GM12874 (cell line): ENCODE measurements at regions not wholly inside any gene's neighbourhood (a gene's known extent, or its start where the extent isn't known, plus 50 kb on each side); places are given as distances from the start of the nearest gene placed in this dataset.

Source experiments
- TF ChIP-seq, protein P1 (sequence below): IDR thresholded peaks from 2 replicates; pipeline ENCODE4 v1.5.1; 2011; ENCODE audit warnings: low read depth, mild to moderate bottlenecking, control low read depth, low read length, moderate library complexity; ENCODE audit not compliant: insufficient read depth

DNA sequence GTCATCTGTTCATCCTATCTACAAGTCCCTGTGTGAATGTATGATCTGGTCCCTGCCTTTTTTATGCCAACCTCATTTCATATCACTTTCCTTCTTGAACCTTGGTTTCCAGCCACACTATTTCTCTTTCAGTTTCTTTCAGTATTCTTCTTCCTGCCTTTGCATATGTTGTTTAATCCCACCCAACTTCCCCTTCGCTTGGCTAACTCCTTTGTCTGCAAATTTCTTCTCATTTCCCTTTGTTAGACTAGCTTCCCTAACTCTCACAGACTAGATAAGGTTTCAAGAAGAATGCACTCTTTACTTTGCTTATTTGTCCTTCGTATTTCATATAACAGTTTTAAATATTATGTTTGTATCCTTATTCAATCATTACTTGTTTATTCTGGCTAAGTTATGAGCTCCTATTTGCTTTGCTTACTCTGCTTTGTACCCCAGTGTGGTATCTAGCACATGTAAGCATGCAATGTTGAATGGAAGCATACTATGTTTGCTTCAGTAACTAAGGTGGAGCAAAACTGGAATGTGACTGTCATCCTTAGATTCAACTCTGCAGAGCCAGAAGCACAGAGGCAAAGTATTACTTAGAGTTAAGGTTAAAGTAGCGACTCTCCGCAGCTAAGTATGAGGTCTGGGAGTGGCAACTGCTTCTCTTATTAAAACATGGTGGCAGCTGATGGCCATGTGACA lies 681.3 kb downstream of the CPS1 start:
- TF ChIP-seq, protein P1, sequence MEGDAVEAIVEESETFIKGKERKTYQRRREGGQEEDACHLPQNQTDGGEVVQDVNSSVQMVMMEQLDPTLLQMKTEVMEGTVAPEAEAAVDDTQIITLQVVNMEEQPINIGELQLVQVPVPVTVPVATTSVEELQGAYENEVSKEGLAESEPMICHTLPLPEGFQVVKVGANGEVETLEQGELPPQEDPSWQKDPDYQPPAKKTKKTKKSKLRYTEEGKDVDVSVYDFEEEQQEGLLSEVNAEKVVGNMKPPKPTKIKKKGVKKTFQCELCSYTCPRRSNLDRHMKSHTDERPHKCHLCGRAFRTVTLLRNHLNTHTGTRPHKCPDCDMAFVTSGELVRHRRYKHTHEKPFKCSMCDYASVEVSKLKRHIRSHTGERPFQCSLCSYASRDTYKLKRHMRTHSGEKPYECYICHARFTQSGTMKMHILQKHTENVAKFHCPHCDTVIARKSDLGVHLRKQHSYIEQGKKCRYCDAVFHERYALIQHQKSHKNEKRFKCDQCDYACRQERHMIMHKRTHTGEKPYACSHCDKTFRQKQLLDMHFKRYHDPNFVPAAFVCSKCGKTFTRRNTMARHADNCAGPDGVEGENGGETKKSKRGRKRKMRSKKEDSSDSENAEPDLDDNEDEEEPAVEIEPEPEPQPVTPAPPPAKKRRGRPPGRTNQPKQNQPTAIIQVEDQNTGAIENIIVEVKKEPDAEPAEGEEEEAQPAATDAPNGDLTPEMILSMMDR = no peak

DNA sequence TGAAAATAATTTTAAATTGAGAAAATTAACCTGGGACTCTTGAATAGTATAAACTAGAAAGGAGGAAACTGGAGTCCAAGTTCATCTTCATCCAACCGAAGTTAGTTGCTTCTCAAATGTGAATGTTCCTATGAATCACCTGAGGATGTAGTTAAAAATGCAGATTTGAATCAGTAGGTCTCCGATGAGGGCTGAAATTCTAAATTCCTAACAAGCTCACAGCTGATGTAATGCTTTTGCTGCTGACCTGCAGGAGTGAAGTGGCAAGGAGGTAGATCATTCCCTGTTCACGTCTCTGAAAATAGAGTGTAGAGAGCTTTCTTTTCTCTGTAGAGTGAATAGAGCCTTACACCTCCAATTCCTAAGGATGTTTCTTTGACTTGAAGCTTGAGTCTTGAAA lies 685.5 kb downstream of the CPS1 start:
- TF ChIP-seq, protein P1 = no peak

DNA sequence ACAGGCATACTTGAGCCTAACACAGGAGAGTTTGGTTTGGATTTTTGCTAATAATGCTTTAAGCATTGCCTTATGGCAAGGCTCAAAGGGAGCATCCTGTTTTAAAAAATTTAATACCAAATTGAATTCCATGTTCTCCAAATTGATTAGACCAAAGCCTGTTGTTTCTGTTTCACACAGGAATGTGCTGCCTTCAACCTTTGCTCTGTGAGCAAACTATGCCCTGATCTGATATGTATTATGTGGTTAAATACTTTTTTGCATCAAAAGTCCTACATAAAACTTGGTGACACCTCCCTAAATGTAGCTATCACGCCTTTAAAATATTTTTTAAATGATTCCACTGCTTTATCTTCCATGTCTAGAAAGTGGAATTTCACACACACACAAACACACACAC lies 691.4 kb downstream of the CPS1 start:
- TF ChIP-seq, protein P1 = no peak

DNA sequence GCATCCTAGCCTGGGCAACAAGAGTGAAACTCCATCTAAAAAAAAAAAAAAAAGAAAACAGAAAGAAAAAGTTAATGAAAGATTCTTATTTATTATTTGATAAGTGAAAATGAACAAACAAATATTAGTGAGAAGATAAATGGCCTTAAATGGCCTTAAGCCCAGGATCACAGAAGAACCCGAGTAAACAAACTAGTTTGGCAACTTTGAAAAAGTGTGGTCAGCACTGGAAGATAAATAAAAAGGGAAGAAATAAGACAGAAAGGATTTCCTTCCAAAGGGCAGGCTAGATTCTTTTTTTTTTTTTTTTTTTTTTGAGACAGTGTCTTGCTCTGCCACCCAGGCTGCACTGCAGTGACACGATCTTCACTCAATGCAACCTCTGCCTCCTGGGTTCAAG lies 692.4 kb downstream of the CPS1 start:
- TF ChIP-seq, protein P1 = no peak

DNA sequence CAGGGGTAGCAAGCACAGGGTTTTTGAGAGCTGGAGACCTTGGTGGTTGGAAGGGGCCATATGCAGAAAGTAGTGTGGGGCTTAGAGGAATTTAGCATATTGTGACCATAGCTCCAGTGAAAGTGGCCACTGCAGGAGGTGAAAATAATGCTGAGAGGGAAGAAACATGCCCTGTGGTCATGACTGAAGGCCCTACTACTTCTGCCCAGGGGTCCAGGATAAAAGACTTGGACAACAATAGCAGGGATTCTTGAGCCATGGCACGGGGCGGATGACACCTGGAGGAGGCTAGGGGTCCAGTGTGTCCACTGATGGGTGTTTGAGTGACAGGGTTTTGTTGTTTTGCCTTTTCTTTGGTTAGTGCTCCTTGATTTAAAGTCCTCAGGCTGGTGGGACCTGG lies 694.6 kb downstream of the CPS1 start:
- TF ChIP-seq, protein P1 = no peak

DNA sequence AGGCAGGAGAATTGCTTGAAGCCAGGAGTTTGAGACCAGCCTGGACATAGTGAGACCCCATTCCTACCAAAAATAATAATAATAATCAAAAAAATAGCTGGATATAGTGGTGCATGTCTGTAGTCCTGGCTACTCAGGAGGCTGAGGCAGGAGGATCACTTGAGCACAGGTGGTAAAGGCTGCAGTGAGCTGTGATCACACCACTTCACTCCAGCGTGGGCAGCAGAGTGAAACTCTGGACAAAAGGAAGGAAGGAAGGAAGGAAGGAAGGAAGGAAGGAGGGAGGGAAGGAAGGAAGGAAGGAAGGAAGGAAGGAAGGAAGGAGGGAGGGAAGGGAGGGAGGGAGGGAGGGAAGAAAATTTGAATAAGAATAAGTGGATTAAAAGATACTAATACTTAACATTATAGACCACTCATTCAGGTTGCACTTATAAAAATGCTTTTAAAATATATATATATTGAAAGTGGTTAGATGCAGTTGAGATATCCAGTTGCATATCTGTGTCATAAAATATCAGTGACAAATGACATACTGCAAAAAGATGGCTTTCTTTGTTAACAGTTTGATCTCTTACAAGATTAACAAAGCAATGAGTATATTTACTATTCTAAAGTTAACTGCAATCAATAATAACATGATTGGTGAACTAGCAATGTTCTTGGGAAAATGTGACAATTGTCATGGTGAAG lies 702.4 kb downstream of the CPS1 start:
- TF ChIP-seq, protein P1 = no peak

DNA sequence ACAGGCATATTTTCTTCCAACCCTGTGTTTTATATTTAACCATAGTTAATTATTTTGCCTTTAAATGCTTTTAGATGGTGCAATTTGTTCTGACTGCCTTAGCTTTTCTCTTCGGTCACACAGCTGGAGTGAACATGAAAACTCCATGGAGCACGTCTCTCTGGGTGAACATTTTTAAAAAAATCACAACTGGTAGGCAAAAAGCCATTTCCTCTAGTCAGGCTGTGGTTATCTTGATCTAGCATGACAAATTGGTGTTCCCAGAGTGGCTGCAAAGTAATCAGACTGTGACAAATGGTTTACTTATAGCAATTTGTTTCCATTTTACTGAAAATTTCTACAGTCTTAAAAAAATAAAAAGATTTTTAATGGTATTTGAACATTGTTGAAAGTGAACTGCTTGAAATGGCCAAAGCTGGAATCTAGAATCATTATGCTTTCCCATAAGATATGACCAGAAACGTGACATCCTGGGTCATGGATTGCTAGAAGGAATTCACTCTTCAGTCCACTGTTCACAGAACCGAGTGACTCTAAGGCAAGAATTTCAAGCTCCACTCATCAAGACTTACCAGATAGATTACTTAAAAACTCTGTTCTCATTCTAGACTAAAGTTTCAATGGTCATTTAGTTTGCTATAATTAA lies 703.6 kb downstream of the CPS1 start:
- TF ChIP-seq, protein P1 = no peak
